ENCODE measurements at regions not wholly inside any gene's neighbourhood (a gene's known extent, or its start where the extent isn't known, plus 50 kb on each side); places are given as distances from the start of the nearest gene placed in this dataset.
"Not testable (repeated sequence)": the region's sequence is repeated elsewhere in the genome, so short reads cannot be mapped to it uniquely, and the experiment has no call there.

DNA sequence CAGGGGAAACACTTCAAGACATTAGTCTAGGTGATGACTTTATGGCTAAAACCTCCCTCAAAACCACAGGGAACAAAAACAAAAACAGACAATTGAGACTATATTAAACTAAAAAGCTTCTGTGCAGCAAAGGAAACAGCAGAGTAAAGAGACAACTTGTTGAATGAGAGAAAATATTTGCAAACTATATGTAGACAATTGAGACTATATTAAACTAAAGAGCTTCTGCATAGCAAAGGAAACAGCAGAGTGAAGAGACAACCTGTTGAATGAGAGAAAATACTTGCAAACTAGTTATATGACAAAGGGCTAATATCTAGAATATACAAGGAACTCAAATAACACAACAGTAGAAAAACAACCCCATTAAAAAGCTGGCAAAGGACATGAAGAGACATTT lies 136.4 kb downstream of the IBTK start:
- no peak overlapping the region for H3K27ac ChIP-seq (ENCODE audit: low read depth, low read length)
- H3K9me3 ChIP-seq (ENCODE audit: low read depth, low read length) = no peaks in the 10 kb centered on the region
- H4K20me1 ChIP-seq (ENCODE audit: insufficient read depth, low read length) = no peaks in the 10 kb centered on the region
- H3K79me2 ChIP-seq (ENCODE audit: insufficient read depth, low read length) = no peaks in the 10 kb centered on the region
- no peaks in the 10 kb centered on the region for H3K4me1 ChIP-seq (ENCODE audit: insufficient read depth, low read length)
- no peak overlapping the region for H2AFZ ChIP-seq (ENCODE audit: low read length)
- no peaks in the 10 kb centered on the region for H3K27me3 ChIP-seq (ENCODE audit: insufficient read depth, low read length)
- H3K36me3 ChIP-seq (ENCODE audit: insufficient read depth, low read length) = no peaks in the 10 kb centered on the region
- H3K4me3 ChIP-seq (ENCODE audit: insufficient read depth, low read length) = no peak overlapping the region
- no peak for DNase-seq (ENCODE audit: insufficient read length, low spot score, missing footprints)
- TF ChIP-seq CTCF (IDR thresholded peaks at IDR 0.05; ENCODE audit: extremely low read depth, low read depth, low read length) = no peak
- no peak overlapping the region for H3K4me2 ChIP-seq (ENCODE audit: insufficient read depth, low read length)

GRCh38 chr6:82103171-82103570 lies 144.4 kb downstream of the IBTK start:
- not testable (repeated sequence) for H3K36me3 ChIP-seq (ENCODE audit: insufficient read depth, low read length); H3K27ac ChIP-seq (ENCODE audit: low read depth, low read length); H3K9me3 ChIP-seq (ENCODE audit: low read depth, low read length); H3K4me2 ChIP-seq (ENCODE audit: insufficient read depth, low read length); H3K4me1 ChIP-seq (ENCODE audit: insufficient read depth, low read length); H2AFZ ChIP-seq (ENCODE audit: low read length); H3K27me3 ChIP-seq (ENCODE audit: insufficient read depth, low read length); DNase-seq (ENCODE audit: insufficient read length, low spot score, missing footprints); H3K4me3 ChIP-seq (ENCODE audit: insufficient read depth, low read length); H4K20me1 ChIP-seq (ENCODE audit: insufficient read depth, low read length); H3K79me2 ChIP-seq (ENCODE audit: insufficient read depth, low read length)

GRCh38 chr6:82101374-82102114 lies 146.0 kb downstream of the IBTK start:
- not testable (repeated sequence) for H2AFZ ChIP-seq (ENCODE audit: low read length); H3K79me2 ChIP-seq (ENCODE audit: insufficient read depth, low read length); H3K4me3 ChIP-seq (ENCODE audit: insufficient read depth, low read length); H3K27me3 ChIP-seq (ENCODE audit: insufficient read depth, low read length); H3K4me1 ChIP-seq (ENCODE audit: insufficient read depth, low read length); H3K4me2 ChIP-seq (ENCODE audit: insufficient read depth, low read length); H4K20me1 ChIP-seq (ENCODE audit: insufficient read depth, low read length); H3K9me3 ChIP-seq (ENCODE audit: low read depth, low read length); H3K27ac ChIP-seq (ENCODE audit: low read depth, low read length); H3K36me3 ChIP-seq (ENCODE audit: insufficient read depth, low read length); DNase-seq (ENCODE audit: insufficient read length, low spot score, missing footprints)

DNA sequence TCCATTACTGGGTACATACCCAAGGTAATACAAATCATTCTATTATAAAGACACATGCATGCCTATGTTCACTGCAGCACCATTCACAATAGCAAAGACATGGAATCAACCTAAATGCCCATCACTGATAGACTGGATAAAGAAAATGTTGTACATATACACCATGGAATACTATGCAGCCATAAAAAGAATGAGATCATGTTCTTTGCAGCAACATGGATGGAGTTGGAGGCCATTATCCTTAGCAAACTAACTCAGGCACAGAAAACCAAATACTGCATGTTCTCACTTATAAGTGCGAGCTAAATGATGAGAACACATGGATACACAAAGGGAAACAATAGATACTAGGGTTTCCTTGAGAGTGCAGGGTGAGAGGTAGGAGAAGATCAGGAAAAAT lies 146.8 kb downstream of the IBTK start:
- not testable (repeated sequence) for H2AFZ ChIP-seq (ENCODE audit: low read length); H3K4me2 ChIP-seq (ENCODE audit: insufficient read depth, low read length); H3K27ac ChIP-seq (ENCODE audit: low read depth, low read length); H3K9me3 ChIP-seq (ENCODE audit: low read depth, low read length); H3K4me1 ChIP-seq (ENCODE audit: insufficient read depth, low read length); H3K4me3 ChIP-seq (ENCODE audit: insufficient read depth, low read length); H3K79me2 ChIP-seq (ENCODE audit: insufficient read depth, low read length); H3K27me3 ChIP-seq (ENCODE audit: insufficient read depth, low read length); H3K36me3 ChIP-seq (ENCODE audit: insufficient read depth, low read length); H4K20me1 ChIP-seq (ENCODE audit: insufficient read depth, low read length); DNase-seq (ENCODE audit: insufficient read length, low spot score, missing footprints)

- no peak for TF ChIP-seq CTCF (IDR thresholded peaks at IDR 0.05; ENCODE audit: extremely low read depth, low read depth, low read length)
- Histone ChIP-seq H3K36me3 (ENCODE audit: insufficient read depth, low read length) (no peaks in the 10 kb centered on the region), H3K4me3 (ENCODE audit: insufficient read depth, low read length) (no peak overlapping the region), H3K79me2 (ENCODE audit: insufficient read depth, low read length) (no peaks in the 10 kb centered on the region), H4K20me1 (ENCODE audit: insufficient read depth, low read length) (no peaks in the 10 kb centered on the region), H2AFZ (ENCODE audit: low read length) (no peak overlapping the region), H3K27me3 (ENCODE audit: insufficient read depth, low read length) (no peaks in the 10 kb centered on the region), H3K9me3 (ENCODE audit: low read depth, low read length) (no peaks in the 10 kb centered on the region), H3K4me1 (ENCODE audit: insufficient read depth, low read length) (no peaks in the 10 kb centered on the region), H3K4me2 (ENCODE audit: insufficient read depth, low read length) (no peak overlapping the region), H3K27ac (ENCODE audit: low read depth, low read length) (no peak overlapping the region)
- no peak for DNase-seq (ENCODE audit: insufficient read length, low spot score, missing footprints)
Observed at GRCh38 chr6:82097676-82098075, 149.9 kb downstream of the IBTK start.

Measured in osteoblast (primary cell).